ENCODE measurements at regions not wholly inside any gene's neighbourhood (a gene's known extent, or its start where the extent isn't known, plus 50 kb on each side); places are given as distances from the start of the nearest gene placed in this dataset.

- TF ChIP-seq POLR2A (IDR thresholded peaks at IDR 0.05; ENCODE audit: low read length) (no peak), GATA1 (IDR thresholded peaks at IDR 0.05; ENCODE audit: low read depth, low read length) (no peak)
Observed at GRCh38 chrX:114152130-114152529, 431.8 kb upstream of the HTR2C start.

All from erythroblast (primary cell).